ENCODE measurements at regions not wholly inside any gene's neighbourhood (a gene's known extent, or its start where the extent isn't known, plus 50 kb on each side); places are given as distances from the start of the nearest gene placed in this dataset.

DNA sequence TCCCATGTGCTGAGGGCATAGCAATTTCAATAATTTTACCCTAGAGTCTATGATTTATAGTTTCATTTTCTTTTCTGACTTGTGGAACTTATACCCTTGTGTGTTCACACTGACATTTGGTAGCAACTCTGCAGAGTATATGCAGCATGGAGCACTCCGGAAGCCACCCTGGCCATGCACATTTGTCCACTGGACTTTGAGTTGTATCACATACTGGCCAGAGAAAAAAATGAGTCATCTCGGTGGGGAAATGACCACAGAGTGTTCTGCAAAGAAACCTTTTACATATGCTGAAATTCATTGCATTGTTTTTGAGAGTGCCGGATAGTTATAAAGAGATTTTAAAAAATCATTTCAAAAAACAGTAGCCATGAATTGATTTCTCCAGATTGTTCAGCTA lies 164.8 kb upstream of the COBL start:
- no peak for TF ChIP-seq EZH2 (IDR thresholded peaks at IDR 0.05)
- no peak for TF ChIP-seq POLR2AphosphoS5 (IDR thresholded peaks at IDR 0.05; ENCODE audit: borderline replicate concordance, low read depth, low read length)
- no peak for TF ChIP-seq FOXP2 (optimal IDR thresholded peaks at IDR 0.05; ENCODE audit: control extremely low read depth, extremely low read length, insufficient read depth)
